CD4-positive, alpha-beta T cell treated with Interleukin-17A for 1 hour (primary cell): ENCODE measurements at regions not wholly inside any gene's neighbourhood (a gene's known extent, or its start where the extent isn't known, plus 50 kb on each side); places are given as distances from the start of the nearest gene placed in this dataset.
"Not testable (repeated sequence)": the region's sequence is repeated elsewhere in the genome, so short reads cannot be mapped to it uniquely, and the experiment has no call there.

Experiments
- DNase-seq: peaks from one replicate; pipeline ENCODE4 v3.0.0-alpha.2; 2020

DNA sequence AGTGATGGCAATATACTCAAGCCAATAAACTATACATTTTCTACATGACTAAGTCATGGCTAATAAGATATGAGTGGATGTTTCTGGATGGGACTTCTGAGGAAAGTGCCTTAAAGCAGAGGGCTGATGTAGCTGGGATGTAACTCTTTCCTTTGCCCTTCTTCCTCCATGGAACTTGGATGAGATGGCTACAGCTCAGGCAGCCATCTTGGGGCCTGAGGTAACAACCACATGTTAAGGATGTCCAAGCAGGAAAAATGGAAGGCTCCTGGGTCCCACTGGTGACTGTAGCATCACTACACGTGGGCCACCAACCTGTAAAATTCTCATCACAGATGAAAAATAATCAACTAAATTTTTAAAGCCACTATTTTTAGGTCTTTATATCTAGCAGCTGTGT, 54.4 kb upstream of the GRIP1 start:
- no peak for DNase-seq

DNA sequence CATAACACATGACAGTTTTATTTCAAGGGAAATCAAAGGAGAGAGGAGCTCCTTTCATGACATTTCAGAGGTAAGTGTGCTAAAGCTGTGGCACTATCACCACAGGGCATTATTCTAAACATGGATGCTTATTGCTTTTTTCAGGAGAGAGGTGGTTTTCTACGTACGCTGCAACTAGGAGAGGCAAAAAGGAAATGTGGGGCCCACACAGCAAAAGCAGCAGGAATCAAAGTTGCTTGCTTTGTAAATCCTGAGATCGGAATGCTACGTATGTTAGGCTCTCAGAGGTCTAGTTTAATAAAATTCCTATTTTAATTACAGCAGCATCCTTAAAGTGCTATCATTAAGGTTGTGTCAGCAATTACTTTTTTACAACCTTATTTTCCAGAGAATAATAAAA, 55.0 kb upstream of the GRIP1 start:
- no peak for DNase-seq

DNA sequence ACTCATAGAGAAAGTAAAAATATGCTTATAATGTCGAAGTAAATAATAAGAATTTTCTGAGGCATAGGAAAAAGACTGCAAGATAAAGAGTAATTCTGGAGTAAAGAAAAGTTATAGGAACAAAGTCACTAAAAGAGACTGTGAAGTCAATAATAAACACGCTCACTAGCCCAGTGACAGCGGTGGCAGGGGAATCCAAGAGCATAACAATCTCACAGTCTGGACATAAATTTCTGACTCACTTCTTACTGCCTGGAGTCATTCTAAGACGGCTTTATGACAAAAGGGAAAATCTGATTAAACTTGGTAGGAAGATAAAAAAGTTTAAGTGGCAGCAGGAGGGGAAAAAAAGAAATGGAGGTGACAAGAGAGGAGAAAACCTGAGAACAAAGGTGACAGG, 56.4 kb upstream of the GRIP1 start:
- no peak for DNase-seq

DNA sequence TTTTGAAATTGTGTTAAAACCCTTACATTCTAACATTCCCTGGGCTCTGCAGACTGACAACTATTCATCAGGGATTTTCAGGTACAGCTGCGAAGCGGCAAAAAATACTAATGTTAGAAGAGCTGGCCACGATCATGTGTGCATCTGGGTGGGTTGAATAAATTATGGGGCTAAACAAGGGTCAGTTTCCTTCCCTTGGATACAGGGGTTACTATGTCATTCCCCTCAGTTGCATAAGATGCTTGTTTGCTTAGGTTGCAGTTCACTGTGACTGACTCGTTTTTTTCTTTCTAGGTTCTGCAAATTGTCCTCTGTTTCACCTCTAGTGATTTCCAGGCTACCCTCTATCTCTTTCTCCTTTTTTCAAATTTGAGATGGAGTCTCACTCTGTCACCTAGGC, 58.1 kb upstream of the GRIP1 start:
- no peak for DNase-seq

DNA sequence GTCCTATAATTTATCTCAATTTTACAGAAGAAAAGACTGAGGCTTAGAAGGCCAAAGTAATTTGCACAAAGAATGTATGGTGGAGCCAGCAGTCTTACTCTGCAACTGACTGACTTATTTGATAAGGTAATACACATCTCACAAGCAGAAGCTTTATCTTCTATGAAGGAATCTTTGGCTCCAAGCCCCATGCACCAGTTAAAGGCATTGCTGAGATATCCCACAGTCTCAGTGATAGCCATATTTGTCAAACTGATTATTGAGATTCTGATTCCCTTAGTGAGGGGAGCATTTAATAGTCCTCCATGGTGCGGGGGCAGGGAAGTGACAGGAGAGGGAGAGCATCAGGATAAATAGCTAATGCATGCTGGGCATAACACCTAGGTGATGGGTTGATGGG, 60.4 kb upstream of the GRIP1 start:
- no peak for DNase-seq

DNA sequence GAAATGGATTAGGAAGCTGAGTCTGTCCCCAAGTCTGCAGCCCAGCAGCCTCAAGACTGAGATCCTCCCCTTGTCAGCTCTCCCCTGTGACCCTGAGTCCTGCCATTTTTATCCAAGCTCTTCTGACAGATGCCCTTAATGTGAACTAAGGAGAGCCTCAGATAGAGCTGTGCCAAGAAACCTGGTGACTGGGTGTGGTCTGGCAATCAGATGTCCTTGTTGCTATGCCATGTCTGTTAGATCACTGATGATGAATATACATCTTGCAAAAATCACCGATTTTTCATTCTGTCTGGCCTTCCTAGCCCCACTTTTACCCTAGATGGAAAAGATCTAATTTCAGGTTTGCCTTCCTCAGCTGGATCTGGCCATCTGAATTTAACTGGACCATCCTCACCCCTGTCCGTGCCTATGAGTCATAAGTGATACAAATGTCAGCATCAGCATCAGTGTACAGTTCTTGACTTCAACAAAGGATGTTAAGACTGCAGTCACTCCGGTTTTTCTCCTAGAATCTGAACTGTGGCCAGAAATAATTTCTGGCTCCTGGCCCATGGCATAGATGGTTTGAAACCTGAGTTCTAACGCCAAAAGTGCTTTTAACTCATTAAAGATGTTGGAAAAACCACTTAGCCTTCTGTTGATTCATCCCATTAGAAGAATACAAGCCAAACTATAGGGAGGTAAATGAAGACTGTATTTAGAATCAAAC, 61.2 kb upstream of the GRIP1 start:
- DNase-seq, result no peak

DNA sequence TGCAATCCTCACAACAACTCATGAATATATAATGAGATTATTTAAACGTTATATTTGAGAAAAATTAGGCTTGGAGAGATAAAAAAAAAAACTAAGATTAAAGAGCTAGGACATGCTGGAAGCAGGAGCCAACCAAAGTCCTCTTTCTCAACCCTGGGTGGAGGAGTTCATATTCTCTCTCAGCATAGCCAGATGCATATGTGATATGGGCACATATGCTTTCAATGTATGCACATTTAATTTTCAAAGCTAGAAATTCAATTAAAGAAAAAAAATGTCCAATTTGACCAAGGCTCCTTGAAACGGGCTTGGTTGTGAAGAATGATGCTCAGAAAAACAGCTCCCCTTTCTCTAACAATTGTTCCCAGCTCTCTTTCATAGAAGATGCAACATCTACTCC, 61.9 kb upstream of the GRIP1 start:
- DNase-seq, result no peak

DNA sequence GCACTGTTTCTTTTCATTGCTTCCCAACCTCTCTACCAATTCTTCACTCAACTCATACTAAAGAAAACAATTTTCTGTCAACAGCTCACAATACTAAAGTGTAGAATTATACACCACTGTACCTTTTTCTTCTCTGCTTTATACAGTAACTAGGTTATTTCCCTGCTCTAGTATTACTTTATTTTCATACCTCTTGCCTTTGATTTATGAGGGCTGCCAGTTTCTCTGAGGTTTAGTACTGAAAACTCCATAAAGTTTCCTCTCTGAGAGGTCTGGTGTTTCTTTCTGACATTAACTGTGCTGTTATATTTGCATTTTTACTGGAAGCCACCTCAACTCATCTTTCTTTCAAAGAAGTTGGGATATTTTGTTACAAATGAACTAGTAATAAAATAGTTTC, 63.0 kb upstream of the GRIP1 start:
- DNase-seq, result no peak

DNA sequence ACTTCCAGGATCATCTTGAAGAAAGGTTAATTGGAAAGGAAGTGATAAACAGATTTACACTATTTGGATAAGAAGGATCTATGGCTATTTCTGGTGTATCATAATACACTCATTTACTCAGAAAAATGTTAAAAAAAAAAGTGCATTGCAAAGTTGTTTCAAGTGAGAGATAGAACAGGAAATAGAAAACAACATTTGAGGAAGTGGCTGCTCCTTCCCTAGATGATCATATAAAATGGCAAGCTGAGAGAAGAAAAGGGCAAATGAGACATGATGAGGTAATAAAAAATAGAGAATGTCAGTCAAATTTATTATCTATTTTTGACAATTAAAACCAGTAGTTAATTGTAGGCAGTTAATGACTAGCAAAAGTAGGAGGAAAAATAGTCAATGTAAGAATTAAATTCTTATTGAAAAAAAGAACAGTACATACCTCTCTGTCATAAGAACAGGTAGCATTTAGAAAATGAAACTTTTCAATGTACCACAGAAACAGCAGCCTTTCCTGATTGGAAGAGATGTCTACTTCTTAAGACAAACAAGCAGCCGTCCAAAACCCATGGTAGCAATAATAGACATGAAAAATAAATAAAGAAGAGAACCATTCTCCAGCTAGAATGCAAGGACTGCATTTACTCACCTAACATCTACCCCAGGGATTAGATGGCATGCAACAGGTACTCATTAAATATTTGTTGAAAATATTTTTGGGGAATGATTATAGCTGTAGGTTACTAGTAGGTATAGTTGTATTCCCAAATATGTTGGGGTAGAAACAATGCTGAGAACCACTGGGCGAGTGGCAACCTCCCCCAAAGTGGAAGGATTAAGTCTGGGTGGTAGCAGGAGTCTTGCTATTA, 63.9 kb upstream of the GRIP1 start:
- DNase-seq, result no peak

DNA sequence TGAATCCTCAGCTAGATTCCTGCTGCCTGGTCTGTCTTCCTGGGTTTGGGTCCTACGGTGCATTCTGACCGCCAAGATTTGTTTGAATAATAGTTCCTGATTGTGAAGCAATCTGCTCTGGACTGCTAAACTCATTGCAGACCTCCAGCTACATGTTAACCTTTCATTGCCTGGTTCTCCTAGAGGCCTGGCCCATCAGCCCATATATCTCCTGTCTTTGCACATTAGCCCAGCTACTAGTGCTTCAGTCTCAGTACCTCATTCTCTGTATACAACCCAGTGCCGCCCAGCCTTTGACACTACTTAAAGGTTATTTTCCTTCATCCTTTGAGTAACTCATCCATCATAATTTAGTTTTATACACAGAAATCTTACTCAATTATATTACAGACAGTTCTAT, 65.6 kb upstream of the GRIP1 start:
- no peak for DNase-seq

DNA sequence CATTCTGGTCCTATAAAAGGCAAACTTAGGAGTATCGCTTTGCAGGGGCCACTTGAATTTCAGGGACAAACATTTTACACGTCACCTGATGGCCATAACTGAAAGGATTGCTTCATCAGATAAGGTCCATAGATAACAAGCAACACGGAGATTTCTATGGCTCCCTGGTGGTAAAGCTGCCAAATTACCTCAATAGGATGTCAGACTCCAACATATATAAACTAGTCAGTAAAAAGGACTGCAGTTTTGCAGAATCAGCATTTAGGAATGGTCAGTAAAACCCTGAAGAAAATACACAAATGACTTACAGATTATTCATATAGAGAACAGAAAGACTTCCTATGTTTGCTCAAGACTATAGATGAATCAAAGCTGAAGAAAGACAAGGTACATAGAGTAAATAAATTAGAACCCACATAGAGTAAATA, 66.1 kb upstream of the GRIP1 start:
- no peak for DNase-seq

DNA sequence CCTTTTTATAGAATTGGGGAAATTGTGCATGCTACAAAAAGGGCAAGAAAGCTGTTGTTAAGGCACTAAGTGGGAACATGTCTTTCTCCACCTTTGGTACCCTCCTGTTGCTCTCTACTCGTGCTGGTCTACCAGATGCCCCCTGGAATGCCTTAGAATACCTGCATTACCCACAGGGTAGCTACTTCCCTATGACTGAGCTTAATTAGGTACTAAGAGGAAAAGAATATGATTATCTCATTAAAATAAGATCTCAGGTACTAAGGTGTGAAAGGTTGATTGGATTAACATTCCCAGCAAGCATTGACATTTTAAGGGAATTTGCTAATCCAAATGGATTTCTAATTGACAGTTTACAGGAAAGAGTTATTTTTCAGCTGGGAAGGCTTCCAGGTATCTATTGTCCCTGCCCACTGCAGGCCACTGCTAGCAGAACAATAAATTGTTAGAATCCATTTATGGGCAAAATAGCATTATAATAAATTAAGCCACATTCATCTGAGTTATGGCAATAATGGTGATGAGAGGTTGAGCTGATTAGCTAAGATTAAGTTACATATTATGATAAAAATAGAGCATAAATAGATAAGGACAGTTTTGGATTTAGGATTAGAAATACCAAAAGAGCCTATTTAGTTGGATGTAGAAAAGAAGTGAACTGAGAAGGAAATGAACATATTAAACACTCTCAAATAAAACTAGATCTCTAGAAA, 67.8 kb upstream of the GRIP1 start:
- no peak for DNase-seq

DNA sequence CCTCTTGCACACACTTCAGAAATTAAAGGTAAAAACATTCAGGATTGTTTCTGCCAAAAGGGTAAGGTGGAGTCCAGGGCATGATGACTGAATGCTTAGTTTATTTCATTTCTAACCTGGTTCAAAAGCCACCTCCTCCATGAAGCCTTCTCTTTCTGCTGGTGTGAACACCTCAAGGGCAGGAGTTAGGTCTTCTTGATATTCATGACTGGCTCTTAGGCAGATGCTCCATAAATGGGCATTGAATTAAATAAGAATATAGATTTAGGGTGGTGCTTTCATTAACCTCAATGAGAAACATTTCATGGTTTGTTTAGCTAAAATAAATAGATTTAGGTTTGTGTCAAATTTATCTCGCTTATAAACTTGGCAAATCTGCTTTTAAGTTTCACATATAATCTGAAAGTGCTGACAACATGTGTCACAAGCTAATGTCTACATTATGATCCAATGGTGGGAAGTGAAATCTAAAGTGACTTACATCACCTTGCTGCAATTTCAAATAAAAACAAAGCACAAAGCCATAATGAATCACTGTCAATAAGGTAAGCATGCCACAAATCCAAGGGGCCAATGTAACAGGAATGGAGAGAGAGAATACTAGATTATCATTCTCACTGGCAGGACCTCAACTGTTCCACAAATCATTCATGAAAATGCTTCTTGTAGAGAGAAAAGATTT, 72.7 kb upstream of the GRIP1 start:
- no peak for DNase-seq

DNA sequence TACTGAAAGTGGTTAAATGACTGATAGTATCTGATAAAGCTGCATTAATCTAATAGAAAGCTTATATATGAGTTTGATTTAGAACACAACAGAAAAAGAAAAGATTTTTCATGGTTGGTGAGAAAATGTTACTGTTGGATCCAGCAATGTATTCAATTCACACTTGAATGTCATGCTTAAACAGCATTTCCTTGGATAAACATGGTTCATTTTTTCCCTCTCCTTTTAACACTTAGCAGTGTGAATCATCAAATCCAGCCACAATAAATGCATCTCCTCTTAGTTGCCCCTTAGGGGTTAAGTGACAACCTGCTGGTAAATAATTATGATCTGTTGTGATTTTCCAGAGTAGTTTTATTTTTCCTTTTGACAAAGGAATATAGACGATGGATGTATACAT, 74.9 kb upstream of the GRIP1 start:
- DNase-seq, result no peak

DNA sequence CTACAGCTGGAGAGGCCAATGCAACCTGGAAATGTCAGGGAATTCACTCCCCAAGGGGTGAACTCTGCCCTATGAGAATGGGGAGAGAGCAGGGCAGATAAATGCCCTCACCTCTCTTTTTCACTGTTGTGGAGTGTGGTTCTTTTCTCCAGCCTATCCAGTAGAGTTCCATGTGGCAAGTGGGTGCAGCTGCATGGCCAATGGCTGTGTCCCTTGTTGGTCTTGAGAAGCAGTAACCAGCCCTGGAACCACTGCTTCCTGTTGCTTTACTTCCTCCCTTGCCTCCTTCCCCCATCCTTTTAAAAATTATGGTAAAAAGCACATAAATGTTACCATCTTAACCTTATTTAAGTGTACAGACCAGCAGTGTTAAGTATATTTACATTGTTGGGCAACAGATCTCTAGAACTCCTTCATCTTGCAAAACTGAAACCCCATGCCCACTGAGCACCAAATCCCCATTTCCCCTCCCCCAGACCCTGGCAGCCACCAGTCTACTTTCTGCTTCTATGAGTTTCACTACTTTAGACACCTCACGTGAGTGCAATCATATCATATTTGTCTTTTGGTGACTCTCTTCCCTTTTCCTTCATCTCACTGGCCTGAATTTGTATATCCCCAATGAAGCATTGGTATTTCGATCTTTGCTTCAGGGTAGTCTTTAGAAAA, 77.0 kb upstream of the GRIP1 start:
- DNase-seq, result no peak

DNA sequence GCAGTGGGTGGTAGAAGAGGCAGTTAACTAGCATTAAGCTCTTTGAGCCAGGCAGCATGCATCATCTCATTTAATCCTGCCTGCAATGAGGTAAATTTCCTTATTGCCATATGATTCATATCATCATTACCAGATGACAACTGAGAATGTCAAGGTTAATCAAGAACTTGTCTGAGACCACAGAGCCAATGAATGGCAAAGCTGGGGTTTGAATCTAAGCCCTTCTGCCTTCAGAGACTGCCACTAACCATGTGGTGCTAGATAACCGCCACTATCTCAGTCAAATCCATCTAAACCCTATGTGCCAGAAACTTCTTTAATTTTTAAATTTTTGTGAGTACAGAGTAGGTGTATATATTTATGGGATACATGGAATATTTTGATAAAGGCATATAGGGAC, 77.8 kb upstream of the GRIP1 start:
- DNase-seq, result no peak

DNA sequence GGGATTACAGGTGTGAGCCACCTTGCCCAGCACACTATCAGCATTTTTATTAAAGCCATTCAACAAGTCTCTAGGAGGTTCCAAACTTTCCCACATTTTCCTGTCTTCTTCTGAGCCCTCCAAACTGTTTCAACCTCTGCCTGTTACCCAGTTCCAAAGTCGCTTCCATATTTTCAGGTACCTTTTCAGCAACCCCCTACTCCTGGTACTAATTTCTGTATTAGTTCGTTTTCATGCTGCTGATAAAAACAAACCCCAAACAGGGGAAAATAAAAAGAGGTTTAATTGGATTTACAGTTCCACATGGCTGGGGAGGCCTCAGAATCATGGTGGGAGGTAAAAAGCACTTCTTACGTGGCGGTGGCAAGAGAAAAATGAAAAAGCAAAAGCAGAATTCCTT, 81.2 kb upstream of the GRIP1 start:
- not testable (repeated sequence) for DNase-seq

DNA sequence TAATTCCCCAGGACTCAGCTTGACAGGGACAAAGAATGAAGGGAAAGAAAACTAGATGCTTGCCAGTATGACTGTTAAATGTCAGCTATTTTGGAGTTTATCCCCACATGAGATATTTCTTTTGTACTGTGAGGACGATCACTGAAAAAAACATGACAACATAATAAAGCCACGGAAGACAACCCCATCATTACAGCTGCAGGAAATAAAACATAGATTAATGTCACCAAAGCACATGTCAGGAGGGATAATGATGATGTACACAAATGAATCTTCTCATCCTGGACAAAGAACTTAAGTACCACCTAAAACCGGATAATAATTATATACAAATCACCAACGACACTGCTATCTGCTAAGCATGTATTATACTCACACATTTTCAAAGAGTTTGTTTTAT, 84.6 kb upstream of the GRIP1 start:
- no peak for DNase-seq

DNA sequence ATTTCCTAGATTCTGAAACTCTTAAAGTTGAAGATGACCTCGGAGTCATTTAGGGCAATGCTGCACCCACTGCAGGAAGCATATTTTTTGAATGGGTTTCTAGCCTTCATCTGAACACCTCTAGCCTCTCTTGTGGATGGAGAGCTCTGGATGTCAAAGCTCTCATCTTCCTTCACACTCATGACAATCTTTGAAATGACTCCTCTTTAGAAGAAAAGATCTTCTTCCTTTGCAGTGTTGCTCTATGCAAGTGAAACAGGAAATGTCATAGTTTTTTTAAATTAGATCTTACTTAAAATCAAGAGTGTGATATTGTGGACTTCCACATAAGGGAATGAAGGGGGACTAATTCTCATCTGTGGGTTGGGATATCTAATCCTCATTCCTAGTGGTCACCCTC, 86.3 kb upstream of the GRIP1 start:
- DNase-seq, result no peak

DNA sequence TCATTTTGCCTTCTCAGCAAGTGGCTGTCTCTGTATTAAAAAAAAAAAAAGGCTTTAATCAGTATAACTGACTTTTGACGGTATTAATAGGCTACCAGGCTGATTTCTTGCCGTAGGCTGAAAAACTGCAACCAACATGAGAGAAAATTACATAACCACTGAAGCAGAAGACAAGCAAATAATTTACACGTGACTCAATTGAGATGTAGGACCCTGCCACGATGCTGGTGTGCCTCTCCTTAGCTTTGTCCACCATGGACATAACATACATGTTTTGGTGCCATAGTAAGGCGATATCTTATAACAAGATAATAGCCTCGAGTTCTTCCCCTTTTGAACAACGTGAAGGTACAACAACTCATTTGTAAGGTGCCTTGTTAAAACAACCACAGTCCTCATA, 88.7 kb upstream of the GRIP1 start:
- no peak for DNase-seq

DNA sequence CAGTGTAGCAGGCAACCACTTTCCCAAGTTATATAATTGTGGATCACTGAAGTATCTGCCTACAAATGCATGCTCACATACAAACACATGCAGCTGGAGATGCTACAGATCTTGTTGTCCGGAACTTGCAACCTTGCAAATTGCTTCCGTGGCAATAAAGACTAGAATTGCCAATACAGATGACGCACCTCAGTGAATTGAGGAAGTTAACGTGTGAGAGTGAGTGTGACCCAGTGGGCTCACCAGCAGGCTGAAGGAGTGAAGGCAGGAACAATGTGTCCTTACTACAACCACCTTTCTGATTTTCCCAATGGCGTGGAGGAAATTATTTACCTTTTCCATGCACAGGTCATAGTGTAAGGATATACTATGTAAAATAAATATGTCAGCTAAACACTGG, 89.4 kb upstream of the GRIP1 start:
- DNase-seq, result no peak

DNA sequence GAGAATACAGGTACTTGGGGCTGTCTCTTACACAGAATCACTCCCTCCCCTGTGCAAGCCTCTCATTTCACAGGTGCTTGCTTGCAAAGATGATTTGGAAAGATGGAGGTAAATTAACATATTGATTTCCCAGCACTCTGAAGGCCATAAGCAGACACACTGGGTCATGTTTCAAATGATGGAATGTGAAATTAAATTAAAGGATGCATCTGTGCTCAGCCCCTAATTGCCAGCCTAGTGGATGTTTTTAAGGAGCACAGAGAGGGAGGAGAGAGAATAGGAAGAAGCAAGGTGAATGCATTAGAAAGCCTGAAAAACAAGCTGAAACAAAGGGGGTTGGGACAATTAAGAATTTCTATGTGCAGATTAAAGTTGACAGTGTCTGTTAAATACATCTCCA, 96.1 kb upstream of the GRIP1 start:
- no peak for DNase-seq

DNA sequence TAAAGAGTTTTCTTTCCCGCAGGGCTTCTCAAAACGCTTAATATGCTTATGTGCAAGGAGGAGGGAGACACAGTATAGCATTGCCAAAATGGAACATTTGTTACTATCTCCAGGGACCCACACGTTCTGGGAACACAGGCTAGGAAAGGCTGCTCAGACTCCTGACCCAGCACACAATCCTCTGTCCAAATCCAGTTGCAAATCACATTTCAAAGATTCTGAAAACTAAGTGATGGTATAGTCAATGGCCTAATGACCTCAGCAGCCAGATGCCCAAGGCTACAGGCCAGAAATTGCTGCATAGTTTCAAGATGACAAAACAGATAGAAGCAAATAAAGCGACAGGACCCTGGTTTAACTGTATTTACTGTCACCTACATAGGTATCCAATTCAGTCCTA, 97.0 kb upstream of the GRIP1 start:
- DNase-seq, result no peak
